ENCODE measurements at regions not wholly inside any gene's neighbourhood (a gene's known extent, or its start where the extent isn't known, plus 50 kb on each side); places are given as distances from the start of the nearest gene placed in this dataset.

DNA sequence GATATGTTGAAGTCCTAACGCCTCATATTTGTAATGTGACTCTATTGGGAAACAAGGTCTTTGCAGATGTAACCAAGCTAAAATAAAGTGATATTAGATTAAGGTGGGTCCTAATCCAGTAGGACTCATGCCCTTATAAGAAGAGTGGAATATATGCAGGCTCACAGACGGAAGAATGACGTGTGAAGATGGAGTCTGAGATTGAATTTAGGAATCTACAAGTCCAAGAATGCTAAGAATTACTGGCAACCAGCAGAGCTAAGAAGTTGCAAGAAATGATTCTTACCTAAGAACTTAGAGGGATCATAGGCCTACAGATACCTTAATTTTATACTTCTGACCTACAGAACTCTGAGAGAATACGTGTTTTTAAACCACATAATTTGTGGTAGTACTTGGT, 350.0 kb upstream of the ST8SIA4 start:
- TF ChIP-seq GABPA (IDR thresholded peaks at IDR 0.05 in 1 of 2, conservative IDR thresholded peaks at IDR 0.05 in 1 of 2): no peak
- no peak for TF ChIP-seq TAF1 (conservative IDR thresholded peaks at IDR 0.05)
- TF ChIP-seq, protein P1, sequence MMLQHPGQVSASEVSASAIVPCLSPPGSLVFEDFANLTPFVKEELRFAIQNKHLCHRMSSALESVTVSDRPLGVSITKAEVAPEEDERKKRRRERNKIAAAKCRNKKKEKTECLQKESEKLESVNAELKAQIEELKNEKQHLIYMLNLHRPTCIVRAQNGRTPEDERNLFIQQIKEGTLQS (IDR thresholded peaks at IDR 0.05): no peak

Measured in liver (tissue), 2 donors.